Liver (tissue), 3 donors: ENCODE measurements at regions not wholly inside any gene's neighbourhood (a gene's known extent, or its start where the extent isn't known, plus 50 kb on each side); places are given as distances from the start of the nearest gene placed in this dataset.

Source experiments
- RAD21 ChIP-seq, 2 donors: IDR thresholded peaks; 2 replicates each; pipeline ENCODE4 v1.6.1; 2016; ENCODE audit warnings: antibody characterized with exemption in 2 of 2, mild to moderate bottlenecking in 2 of 2
- SP1 ChIP-seq: IDR thresholded peaks from 2 replicates; pipeline ENCODE4 v1.6.1; 2018; ENCODE audit warnings: antibody characterized with exemption, mild to moderate bottlenecking
- TF ChIP-seq, protein P1 (sequence below): fragments of 150-350 bp; IDR thresholded peaks from 2 replicates; pipeline ENCODE4 v1.5.1; 2017; ENCODE audit warnings: improper control_type of control experiment, low read depth, low read length; ENCODE audit not compliant: missing input control
- TF ChIP-seq, protein P2 (sequence below): IDR thresholded peaks from 2 replicates; pipeline ENCODE4 v1.6.1; 2016; ENCODE audit warnings: antibody characterized with exemption
- donor health status: healthy.
- donor health status: healthy.

DNA sequence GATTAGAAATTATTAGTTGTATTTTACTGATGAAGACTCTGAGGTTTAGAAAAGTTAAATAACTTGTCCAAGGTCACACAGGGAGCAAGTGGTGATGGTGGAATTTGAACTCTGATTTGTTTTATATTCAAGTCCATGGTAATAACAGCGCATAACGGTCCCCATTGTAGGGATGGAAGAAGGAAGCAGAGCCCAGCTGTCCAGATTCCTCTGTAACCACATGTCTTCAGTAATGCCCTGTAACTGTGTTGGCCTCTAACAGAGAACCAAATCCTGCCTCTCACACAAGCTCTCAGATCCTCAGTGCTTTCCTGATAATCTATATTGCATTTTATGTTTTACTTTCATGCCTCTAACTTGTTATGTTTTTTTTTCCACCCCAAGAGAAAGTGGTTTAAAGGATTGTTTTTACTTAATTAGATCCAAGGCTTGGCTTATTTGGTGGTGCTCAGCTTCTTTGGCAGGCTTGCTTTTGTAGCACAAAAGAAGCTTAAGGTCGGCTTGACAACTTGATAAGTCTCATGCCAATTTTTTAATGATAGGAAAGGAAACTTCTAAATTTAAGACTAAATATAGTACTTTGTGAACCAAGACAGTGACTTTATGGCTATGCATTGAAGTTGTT, 105.1 kb upstream of the SEL1L start:
- TF ChIP-seq, protein P1, sequence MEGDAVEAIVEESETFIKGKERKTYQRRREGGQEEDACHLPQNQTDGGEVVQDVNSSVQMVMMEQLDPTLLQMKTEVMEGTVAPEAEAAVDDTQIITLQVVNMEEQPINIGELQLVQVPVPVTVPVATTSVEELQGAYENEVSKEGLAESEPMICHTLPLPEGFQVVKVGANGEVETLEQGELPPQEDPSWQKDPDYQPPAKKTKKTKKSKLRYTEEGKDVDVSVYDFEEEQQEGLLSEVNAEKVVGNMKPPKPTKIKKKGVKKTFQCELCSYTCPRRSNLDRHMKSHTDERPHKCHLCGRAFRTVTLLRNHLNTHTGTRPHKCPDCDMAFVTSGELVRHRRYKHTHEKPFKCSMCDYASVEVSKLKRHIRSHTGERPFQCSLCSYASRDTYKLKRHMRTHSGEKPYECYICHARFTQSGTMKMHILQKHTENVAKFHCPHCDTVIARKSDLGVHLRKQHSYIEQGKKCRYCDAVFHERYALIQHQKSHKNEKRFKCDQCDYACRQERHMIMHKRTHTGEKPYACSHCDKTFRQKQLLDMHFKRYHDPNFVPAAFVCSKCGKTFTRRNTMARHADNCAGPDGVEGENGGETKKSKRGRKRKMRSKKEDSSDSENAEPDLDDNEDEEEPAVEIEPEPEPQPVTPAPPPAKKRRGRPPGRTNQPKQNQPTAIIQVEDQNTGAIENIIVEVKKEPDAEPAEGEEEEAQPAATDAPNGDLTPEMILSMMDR = no peak
- no peak for TF ChIP-seq SP1
- no peak for TF ChIP-seq RAD21 (IDR thresholded peaks at IDR 0.05)
- TF ChIP-seq, protein P2, sequence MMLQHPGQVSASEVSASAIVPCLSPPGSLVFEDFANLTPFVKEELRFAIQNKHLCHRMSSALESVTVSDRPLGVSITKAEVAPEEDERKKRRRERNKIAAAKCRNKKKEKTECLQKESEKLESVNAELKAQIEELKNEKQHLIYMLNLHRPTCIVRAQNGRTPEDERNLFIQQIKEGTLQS = no peak
